ENCODE measurements at regions not wholly inside any gene's neighbourhood (a gene's known extent, or its start where the extent isn't known, plus 50 kb on each side); places are given as distances from the start of the nearest gene placed in this dataset.

- TF ChIP-seq E2F1 (CRISPR knock-in tag; IDR thresholded peaks at IDR 0.05) (no peak), IRF1 (CRISPR knock-in tag; IDR thresholded peaks at IDR 0.05) (no peak), CREM (CRISPR knock-in tag; IDR thresholded peaks at IDR 0.05) (no peak), ERG (CRISPR knock-in tag; IDR thresholded peaks at IDR 0.05) (no peak), KAT7 (CRISPR knock-in tag; IDR thresholded peaks at IDR 0.05; ENCODE audit: borderline replicate concordance) (no peak), SMAD3 (CRISPR knock-in tag; IDR thresholded peaks at IDR 0.05; ENCODE audit: borderline replicate concordance) (no peak), ATF3 (CRISPR knock-in tag; conservative IDR thresholded peaks at IDR 0.05) (no peak), MXD4 (CRISPR knock-in tag; IDR thresholded peaks at IDR 0.05; ENCODE audit: borderline replicate concordance) (no peak), SP1 (CRISPR knock-in tag; conservative IDR thresholded peaks at IDR 0.05) (no peak)
Measured at GRCh38 chr17:71585540-71585939, 535.3 kb upstream of the SOX9 start (continued).

GRCh38 chr17:71592431-71592830 is 528.4 kb upstream of the SOX9 start:
- Mint-ChIP-seq H3K36me3 (no peaks in the 10 kb centered on the region), H3K27me3 (ENCODE audit: low read depth) (no peaks in the 10 kb centered on the region), H3K27ac (no peak overlapping the region), H3K9me3 (peaks cover 3% of the 10 kb centered on the region), H3K4me3 (no peak overlapping the region), H3K4me1 (no peaks in the 10 kb centered on the region)
- ChIA-PET CTCF (no interaction called here), POLR2A (no interaction called here)
- DNase-seq (ENCODE audit: low spot score) (no peak), ATAC-seq (no peak)
- no peak for TF ChIP-seq ZNF263 (CRISPR knock-in tag; IDR thresholded peaks at IDR 0.05; ENCODE audit: low read depth)
- TF ChIP-seq MAX (CRISPR knock-in tag; IDR thresholded peaks at IDR 0.05), result no peak
- TF ChIP-seq ZNF425 (CRISPR knock-in tag; conservative IDR thresholded peaks at IDR 0.05), result no peak

GRCh38 chr17:71593078-71593477 is 527.7 kb upstream of the SOX9 start:
- ATAC-seq, result no peak
- H3K4me3 Mint-ChIP-seq, result no peak overlapping the region
- H3K9me3 Mint-ChIP-seq, result peaks cover 3% of the 10 kb centered on the region
- POLR2A ChIA-PET, result no interaction called here
- DNase-seq (ENCODE audit: low spot score), result no peak
- CTCF ChIA-PET, result no interaction called here
- H3K36me3 Mint-ChIP-seq, result no peaks in the 10 kb centered on the region
- H3K4me1 Mint-ChIP-seq, result no peaks in the 10 kb centered on the region
- no peak overlapping the region for H3K27ac Mint-ChIP-seq
- no peaks in the 10 kb centered on the region for H3K27me3 Mint-ChIP-seq (ENCODE audit: low read depth)
- no peak for TF ChIP-seq RELA (CRISPR knock-in tag; IDR thresholded peaks at IDR 0.05; ENCODE audit: borderline replicate concordance)
- no peak for TF ChIP-seq ZNF219 (CRISPR knock-in tag; IDR thresholded peaks at IDR 0.05; ENCODE audit: borderline replicate concordance)
- TF ChIP-seq JUN (CRISPR knock-in tag; IDR thresholded peaks at IDR 0.05), result no peak
- TF ChIP-seq SMAD3 (CRISPR knock-in tag; IDR thresholded peaks at IDR 0.05; ENCODE audit: borderline replicate concordance), result no peak
- TF ChIP-seq NR1H2 (CRISPR knock-in tag; IDR thresholded peaks at IDR 0.05), result no peak
- no peak for TF ChIP-seq ATF1 (CRISPR knock-in tag; IDR thresholded peaks at IDR 0.05)
- no peak for TF ChIP-seq FOXP1 (CRISPR knock-in tag; IDR thresholded peaks at IDR 0.05; ENCODE audit: borderline replicate concordance)
- no peak for TF ChIP-seq ZNF281 (CRISPR knock-in tag; IDR thresholded peaks at IDR 0.05)
- no peak for TF ChIP-seq TCF7 (CRISPR knock-in tag; IDR thresholded peaks at IDR 0.05; ENCODE audit: low read depth)
- no peak for TF ChIP-seq OVOL2 (CRISPR knock-in tag; IDR thresholded peaks at IDR 0.05; ENCODE audit: borderline replicate concordance)
- TF ChIP-seq RORB (CRISPR knock-in tag; IDR thresholded peaks at IDR 0.05), result no peak
- TF ChIP-seq FOXJ3 (CRISPR knock-in tag; IDR thresholded peaks at IDR 0.05; ENCODE audit: borderline replicate concordance), result no peak
- no peak for TF ChIP-seq MXD4 (CRISPR knock-in tag; IDR thresholded peaks at IDR 0.05; ENCODE audit: borderline replicate concordance)
- TF ChIP-seq TEAD1 (CRISPR knock-in tag; IDR thresholded peaks at IDR 0.05), result no peak
- no peak for TF ChIP-seq SMAD4 (CRISPR knock-in tag; IDR thresholded peaks at IDR 0.05)
- no peak for TF ChIP-seq NR2C2 (CRISPR knock-in tag; IDR thresholded peaks at IDR 0.05)
- TF ChIP-seq ZNF416 (CRISPR knock-in tag; IDR thresholded peaks at IDR 0.05), result no peak
- no peak for TF ChIP-seq NR3C1 (CRISPR knock-in tag; conservative IDR thresholded peaks at IDR 0.05; ENCODE audit: low read depth)
